Ovary (tissue), 3 donors: ENCODE measurements at regions not wholly inside any gene's neighbourhood (a gene's known extent, or its start where the extent isn't known, plus 50 kb on each side); places are given as distances from the start of the nearest gene placed in this dataset.

Source experiments
- POLR2A ChIP-seq: fragments of 450-650 bp; IDR thresholded peaks from one replicate; pipeline ENCODE4 v1.6.1; 2017; ENCODE audit warnings: antibody characterized with exemption, mild to moderate bottlenecking, moderate library complexity
- TF ChIP-seq, protein P1 (sequence below), 3 donors: fragments of 450-650 bp in 2 of 3; fragments of 200-600 bp in 1 of 3; IDR thresholded peaks; one replicate each; pipeline versions ENCODE4 v1.5.1 to v1.8.0; 2016 to 2022; ENCODE audit warnings: antibody characterized with exemption in 3 of 3, mild to moderate bottlenecking in 1 of 3
- donor health status: DM: no; HTN: no; CAD: no.

DNA sequence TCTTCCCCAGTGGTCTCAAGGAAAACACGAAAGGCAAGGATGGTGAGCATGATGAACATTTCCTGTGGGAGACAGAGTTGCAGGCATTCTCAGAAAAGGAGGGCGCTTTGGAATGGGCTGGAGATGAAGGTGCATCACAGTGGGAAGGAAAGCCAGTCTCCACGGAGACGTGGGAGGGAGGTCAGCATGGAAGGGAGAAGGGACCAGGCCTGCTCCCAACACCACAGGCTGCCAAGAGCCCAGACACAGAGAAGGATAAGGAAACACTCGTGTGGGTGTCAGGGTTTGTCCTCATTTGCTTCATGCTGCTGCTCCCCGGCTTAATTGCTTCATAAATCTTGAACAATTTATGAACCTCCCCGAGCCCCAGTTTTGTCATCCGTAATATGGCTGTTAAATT, 231.5 kb upstream of the ZNF32 start:
- TF ChIP-seq, protein P1, sequence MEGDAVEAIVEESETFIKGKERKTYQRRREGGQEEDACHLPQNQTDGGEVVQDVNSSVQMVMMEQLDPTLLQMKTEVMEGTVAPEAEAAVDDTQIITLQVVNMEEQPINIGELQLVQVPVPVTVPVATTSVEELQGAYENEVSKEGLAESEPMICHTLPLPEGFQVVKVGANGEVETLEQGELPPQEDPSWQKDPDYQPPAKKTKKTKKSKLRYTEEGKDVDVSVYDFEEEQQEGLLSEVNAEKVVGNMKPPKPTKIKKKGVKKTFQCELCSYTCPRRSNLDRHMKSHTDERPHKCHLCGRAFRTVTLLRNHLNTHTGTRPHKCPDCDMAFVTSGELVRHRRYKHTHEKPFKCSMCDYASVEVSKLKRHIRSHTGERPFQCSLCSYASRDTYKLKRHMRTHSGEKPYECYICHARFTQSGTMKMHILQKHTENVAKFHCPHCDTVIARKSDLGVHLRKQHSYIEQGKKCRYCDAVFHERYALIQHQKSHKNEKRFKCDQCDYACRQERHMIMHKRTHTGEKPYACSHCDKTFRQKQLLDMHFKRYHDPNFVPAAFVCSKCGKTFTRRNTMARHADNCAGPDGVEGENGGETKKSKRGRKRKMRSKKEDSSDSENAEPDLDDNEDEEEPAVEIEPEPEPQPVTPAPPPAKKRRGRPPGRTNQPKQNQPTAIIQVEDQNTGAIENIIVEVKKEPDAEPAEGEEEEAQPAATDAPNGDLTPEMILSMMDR (IDR thresholded peaks at IDR 0.05), result no peak
- no peak for TF ChIP-seq POLR2A
